Vagina (tissue), 2 donors: ENCODE measurements at regions not wholly inside any gene's neighbourhood (a gene's known extent, or its start where the extent isn't known, plus 50 kb on each side); places are given as distances from the start of the nearest gene placed in this dataset.

Source experiments
- POLR2A ChIP-seq, 2 donors: fragments of 450-650 bp; IDR thresholded peaks; one replicate each; pipeline ENCODE4 v1.6.1; 2017; ENCODE audit warnings: antibody characterized with exemption in 2 of 2, mild to moderate bottlenecking in 2 of 2, moderate library complexity in 2 of 2
- POLR2AphosphoS5 ChIP-seq, 2 donors: sonication (generic); formaldehyde crosslinking; IDR thresholded peaks; one replicate each; pipeline ENCODE4 v1.9.0; 2017; ENCODE audit warnings: antibody characterized with exemption in 2 of 2, mild to moderate bottlenecking in 2 of 2, low read depth in 1 of 2; ENCODE audit not compliant: insufficient read depth in 1 of 2

- TF ChIP-seq POLR2A (IDR thresholded peaks at IDR 0.05) = no peak
- TF ChIP-seq POLR2AphosphoS5 (IDR thresholded peaks at IDR 0.05; ENCODE audit: insufficient read depth in 1 of 2, low read depth in 1 of 2) = no peak
Observed at GRCh38 chr3:35505772-35506171, 133.6 kb upstream of the ARPP21 start.
